ENCODE measurements at regions not wholly inside any gene's neighbourhood (a gene's known extent, or its start where the extent isn't known, plus 50 kb on each side); places are given as distances from the start of the nearest gene placed in this dataset.

DNA sequence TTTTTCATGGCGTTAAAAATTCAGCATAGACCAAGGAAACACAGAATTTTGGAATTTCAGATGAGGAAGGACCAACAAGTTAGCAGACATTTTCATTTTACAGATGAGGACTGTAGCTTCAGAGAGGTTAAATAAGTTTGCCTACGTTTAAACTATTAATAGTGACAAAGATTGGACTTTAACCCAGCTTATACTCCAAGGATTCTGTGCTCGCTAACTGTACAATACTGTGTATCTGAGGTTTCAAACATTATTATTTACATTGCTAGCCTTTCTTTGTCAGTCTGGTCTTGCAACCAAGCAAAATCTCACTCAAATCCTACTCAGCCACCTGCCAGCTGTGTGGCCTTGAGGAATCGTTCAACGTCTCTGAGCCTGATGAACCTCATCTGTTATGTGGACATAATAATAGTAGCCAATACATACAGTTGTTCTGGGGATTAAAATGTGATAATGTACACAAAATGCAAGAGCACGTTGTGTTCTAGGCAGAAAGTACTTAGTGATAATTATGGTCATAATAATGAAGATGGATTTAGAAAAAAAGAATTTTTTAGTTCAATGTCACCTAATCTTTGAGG, 462.4 kb upstream of the TRIB2 start:
- no peak for DNase-seq (ENCODE audit: low read depth, low spot score)
- Histone ChIP-seq H3K79me2 (ENCODE audit: control insufficient read depth, insufficient read depth, low read length) (no peaks in the 10 kb centered on the region), H3K36me3 (ENCODE audit: control insufficient read depth in 2 of 2, extremely low read depth in 1 of 2, insufficient read depth in 2 of 2, low read length in 2 of 2) (no peaks in the 10 kb centered on the region), H3K27me3 (ENCODE audit: control insufficient read depth in 2 of 2, insufficient read depth in 2 of 2, low read length in 2 of 2) (peaks cover 0 to 2% of the 10 kb centered on the region in 2 experiments), H3K27ac (ENCODE audit: insufficient read depth, low read depth, low read length) (no peak overlapping the region), H3K9ac (replicated peaks; ENCODE audit: extremely low read depth, insufficient read depth, low read length) (no peak overlapping the region), H3K9me1 (replicated peaks; ENCODE audit: control insufficient read depth, extremely low read depth, insufficient read depth, low read length) (no peaks in the 10 kb centered on the region), H2AFZ (ENCODE audit: low read depth, low read length) (no peak overlapping the region), H3K4me1 (ENCODE audit: control insufficient read depth, extremely low read depth, insufficient read depth, low read length) (no peaks in the 10 kb centered on the region), H3K4me3 (replicated peaks in 1 of 3; ENCODE audit: insufficient read depth in 1 of 3, low read depth in 1 of 3, low read length in 3 of 3) (no peak overlapping the region), H4K20me1 (replicated peaks; ENCODE audit: control insufficient read depth, extremely low read depth, insufficient read depth, low read length) (no peaks in the 10 kb centered on the region), H3K4me2 (ENCODE audit: insufficient read depth, low read length) (no peak overlapping the region), H3K9me3 (replicated peaks; ENCODE audit: control insufficient read depth, insufficient read depth, low read length) (no peaks in the 10 kb centered on the region)
- intact Hi-C loops (cut with micrococcal nuclease): no loop called here
- BruUV-seq (replicated peaks): no TSS peak
- dilution Hi-C loops (cut with MboI; ENCODE audit: extremely low pct_ligation_motif_present, low sequenced_read_pairs): no loop called here
- ChIA-PET CTCF (no interaction called here), POLR2A (no interaction called here)
- no peak for TF ChIP-seq MYC (IDR thresholded peaks at IDR 0.05; ENCODE audit: low read depth, low read length)
- TF ChIP-seq, protein P1, sequence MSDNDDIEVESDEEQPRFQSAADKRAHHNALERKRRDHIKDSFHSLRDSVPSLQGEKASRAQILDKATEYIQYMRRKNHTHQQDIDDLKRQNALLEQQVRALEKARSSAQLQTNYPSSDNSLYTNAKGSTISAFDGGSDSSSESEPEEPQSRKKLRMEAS (IDR thresholded peaks at IDR 0.05; ENCODE audit: insufficient read depth, insufficient read length): no peak
- TF ChIP-seq FOS (IDR thresholded peaks at IDR 0.05; ENCODE audit: borderline replicate concordance, insufficient read depth, low read length): no peak
- no peak for TF ChIP-seq GATA2 (IDR thresholded peaks at IDR 0.05; ENCODE audit: insufficient read depth, insufficient read length, low read depth, low read length)
- TF ChIP-seq JUN (IDR thresholded peaks at IDR 0.05; ENCODE audit: borderline replicate concordance, insufficient read depth, insufficient read length, low read depth): no peak
- TF ChIP-seq, protein P2, sequence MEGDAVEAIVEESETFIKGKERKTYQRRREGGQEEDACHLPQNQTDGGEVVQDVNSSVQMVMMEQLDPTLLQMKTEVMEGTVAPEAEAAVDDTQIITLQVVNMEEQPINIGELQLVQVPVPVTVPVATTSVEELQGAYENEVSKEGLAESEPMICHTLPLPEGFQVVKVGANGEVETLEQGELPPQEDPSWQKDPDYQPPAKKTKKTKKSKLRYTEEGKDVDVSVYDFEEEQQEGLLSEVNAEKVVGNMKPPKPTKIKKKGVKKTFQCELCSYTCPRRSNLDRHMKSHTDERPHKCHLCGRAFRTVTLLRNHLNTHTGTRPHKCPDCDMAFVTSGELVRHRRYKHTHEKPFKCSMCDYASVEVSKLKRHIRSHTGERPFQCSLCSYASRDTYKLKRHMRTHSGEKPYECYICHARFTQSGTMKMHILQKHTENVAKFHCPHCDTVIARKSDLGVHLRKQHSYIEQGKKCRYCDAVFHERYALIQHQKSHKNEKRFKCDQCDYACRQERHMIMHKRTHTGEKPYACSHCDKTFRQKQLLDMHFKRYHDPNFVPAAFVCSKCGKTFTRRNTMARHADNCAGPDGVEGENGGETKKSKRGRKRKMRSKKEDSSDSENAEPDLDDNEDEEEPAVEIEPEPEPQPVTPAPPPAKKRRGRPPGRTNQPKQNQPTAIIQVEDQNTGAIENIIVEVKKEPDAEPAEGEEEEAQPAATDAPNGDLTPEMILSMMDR (IDR thresholded peaks at IDR 0.05; ENCODE audit: extremely low read depth in 1 of 2, insufficient read depth in 1 of 2, low read depth in 1 of 2, low read length in 2 of 2): no peak
- no peak for TF ChIP-seq EZH2 (IDR thresholded peaks at IDR 0.05; ENCODE audit: borderline replicate concordance, low read depth, low read length, severe bottlenecking)
- FAIRE-seq: no peak

All from endothelial cell of umbilical vein (primary cell).